NCI-H2107 treated with DMSO at 0.1 percent for 48 hours (cell line): ENCODE measurements at regions not wholly inside any gene's neighbourhood (a gene's known extent, or its start where the extent isn't known, plus 50 kb on each side); places are given as distances from the start of the nearest gene placed in this dataset.

Experiments
- DNase-seq: peaks from one replicate; lab custom pipeline; 2025; ENCODE audit not compliant: unreplicated experiment; lab: John Stamatoyannopoulos, UW

- DNase-seq, result no peak
Measured at GRCh38 chr6:56005426-56005825, 130.0 kb upstream of the BMP5 start.

- DNase-seq, result no peak
Measured at GRCh38 chr6:56004426-56004825, 129.0 kb upstream of the BMP5 start.

GRCh38 chr6:56003616-56004015 lies 128.2 kb upstream of the BMP5 start:
- no peak for DNase-seq

- no peak for DNase-seq
Measured at GRCh38 chr6:56002336-56002735, 126.9 kb upstream of the BMP5 start.

DNA sequence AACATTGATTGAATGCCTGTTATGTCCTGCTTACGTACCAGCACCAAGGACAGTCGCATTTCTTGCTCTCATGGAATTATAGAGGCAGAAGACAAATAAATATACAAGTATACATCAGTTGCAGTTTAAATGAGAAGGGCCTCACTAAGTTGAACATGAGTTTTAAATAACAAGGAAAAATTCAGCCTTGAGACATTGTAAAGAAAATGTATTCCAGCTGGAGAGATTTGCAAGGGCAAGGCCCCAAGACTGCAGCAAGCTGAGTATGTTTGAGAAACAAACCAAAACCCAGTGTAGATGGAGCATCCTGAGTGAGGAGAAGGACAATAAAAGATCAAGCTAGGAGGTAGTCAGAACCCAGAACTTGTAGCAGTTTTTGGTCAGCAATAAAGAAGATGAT lies 123.2 kb upstream of the BMP5 start:
- DNase-seq, result no peak

DNA sequence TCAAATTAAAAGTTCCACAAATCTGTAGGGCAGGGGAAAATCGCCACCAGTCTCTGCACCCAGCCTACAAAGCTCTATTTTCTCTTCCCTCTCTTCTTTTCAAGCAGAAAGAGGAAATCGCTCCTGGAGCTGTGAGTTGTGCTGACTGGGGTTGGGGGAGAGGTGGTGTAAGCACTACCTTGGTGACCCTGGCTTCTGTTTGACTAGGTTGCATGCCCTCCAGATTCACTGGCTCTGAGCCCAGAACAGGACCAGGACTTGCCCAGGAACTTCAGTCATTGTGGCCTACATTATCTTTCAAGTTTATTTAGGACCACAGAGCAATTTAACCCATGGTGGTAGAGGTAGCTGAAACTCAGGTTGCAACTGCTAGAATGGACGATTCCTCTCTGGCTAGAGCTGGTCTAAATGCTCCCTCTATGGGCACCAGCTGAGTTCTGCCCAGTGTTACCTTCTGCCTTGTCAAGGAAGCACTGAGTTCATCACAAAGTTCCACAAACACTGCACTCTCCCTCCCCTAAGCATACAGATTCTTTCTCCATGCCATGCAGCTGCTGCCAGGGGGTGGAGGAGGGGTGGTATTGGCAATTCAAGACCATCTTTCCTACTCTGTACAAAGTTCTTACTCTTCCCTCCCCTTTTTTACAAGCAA lies 122.0 kb upstream of the BMP5 start:
- DNase-seq, result no peak

DNA sequence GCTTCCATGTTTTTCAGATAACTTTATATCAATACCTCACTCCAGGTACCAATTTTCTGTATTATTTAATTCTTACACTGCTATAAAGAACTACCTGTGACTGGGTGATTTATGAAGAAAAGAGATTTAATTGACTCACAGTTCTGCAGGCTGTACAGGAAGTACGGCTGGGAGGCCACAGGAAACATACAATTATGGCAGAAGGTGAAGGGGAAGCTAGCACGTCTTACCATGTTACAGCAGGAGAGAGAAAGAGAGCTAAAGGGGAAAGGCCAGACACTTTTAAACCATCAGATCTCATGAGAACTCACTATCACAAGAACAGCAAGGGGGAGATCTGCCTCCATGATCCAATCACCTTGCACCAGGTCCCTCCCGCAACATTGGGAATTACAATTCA lies 119.1 kb upstream of the BMP5 start:
- DNase-seq, result no peak

GRCh38 chr6:55993418-55993817 lies 118.0 kb upstream of the BMP5 start:
- DNase-seq, result no peak

DNA sequence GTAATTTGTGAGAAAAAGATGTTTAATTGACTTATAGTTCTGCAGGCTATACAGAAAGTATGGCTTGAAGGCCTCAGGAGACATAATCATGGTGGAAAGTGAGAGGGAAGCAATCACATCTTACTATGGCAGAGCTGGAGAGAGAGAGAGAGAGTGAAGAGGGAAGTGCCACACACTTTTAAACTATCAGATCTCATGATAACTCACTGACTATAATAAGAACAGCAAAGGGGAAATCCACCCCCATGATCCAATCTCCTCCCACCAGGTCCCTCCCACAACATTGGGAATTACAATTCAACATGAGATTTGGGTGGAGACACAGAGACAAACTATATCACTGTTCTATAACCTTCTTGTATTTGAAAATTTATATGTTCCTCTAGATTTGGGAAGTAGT lies 117.2 kb upstream of the BMP5 start:
- no peak for DNase-seq

- DNase-seq, result no peak
Measured at GRCh38 chr6:55985309-55985708, 109.9 kb upstream of the BMP5 start.

DNA sequence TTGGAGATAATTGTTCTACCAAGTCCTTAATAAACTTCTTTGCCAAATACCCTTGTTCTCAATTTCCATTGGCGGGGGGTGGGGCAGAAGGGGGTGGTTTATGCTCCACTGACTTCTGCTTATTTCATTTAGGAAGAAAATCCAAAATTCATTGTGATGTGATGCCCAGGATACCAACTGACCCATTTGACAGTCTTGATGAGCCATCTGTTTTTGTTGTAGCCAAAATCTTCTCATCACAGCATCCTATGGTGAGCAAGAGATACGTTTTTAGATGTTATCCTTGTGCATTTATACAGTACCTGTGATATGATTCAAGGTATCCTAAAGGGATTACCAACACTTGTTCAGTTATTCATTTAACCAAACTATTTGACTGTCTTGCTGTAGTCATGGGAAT lies 108.5 kb upstream of the BMP5 start:
- no peak for DNase-seq

DNA sequence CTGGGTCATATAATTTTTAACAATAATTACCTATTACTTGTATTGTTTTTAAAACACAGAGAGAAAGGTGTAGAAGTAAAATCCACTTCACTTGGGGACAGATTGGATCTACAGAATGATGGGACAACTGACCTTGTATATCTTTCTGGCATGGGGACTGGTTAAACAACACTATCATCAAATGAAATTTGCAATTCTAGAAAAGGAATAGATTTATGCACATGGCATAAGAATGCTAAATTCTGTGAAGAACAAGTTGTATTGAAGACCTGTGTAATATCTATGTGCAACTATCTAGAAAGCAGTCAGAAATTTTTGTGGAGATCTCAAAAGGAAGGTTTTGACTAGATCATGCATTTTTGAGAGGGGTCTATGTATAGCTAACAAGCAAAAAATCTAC lies 106.3 kb upstream of the BMP5 start:
- DNase-seq, result no peak

DNA sequence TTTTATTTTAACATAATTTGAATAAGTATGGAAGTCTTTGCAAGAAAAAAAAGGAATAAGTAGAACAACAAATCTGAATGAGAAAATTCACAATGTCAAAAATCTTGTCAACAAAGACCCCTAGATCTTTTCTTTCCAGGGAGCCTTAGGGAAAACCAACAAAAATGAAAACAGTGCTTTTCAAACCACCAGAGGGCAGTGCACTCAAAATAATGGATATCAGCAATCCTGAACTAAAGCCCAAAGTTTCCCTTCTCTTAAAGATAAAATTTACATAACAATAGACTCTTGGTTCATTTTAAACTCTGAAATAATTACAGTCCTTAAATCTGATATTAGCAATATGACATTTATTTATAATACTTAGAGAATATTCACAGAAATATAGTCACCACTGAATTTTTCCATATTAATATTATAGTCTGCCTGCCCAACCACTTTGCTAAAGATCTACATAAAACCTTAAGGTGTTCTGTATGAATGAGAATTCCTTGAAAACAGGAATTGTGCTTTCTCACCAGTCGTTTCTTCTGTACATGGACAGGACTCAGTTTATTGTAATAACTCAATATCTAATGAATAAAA lies 105.3 kb upstream of the BMP5 start:
- peak; percentile 31 for DNase-seq

- DNase-seq, result no peak
Measured at GRCh38 chr6:55979526-55979925, 104.1 kb upstream of the BMP5 start.

GRCh38 chr6:55977959-55978665 lies 102.7 kb upstream of the BMP5 start:
- DNase-seq, result no peak

- no peak for DNase-seq
Measured at GRCh38 chr6:55974688-55975087, 99.3 kb upstream of the BMP5 start.

DNA sequence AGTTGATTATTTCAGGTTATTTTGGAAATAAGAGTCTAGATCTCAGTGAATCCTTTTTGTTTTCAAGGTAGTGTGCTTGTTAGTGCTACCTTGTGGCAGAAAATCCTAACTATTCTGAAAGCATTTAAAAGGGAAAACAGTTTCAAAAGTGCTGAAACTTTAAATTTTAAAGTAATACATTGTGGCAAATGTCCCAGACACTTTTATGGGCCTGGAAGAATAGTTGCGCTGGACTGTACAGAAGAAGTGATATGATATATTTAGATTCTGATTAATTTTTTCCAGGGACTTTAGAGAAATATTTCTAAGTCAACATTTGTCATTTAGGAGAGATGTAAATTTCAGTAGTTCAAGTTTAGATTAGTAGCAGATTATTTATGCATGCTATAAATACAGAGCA lies 96.7 kb upstream of the BMP5 start:
- DNase-seq, result no peak

DNA sequence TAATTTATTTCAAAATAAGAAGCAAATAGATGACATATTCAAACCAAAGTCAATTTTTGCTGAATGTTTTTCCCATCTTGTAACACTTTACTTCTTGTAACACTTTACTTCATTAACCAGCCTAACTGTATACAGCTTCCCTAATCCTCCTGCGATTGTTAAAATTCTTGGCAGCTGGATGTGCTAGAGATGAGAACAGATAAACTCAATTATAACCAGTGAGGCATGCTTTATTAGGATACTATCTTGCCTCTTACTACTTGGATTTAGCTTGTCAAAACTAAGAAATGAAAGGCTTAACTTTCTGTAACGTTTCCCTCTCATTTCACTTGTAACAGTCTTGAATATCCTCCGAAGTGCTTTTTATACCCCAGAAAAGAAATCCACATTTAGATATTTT lies 94.1 kb upstream of the BMP5 start:
- no peak for DNase-seq

GRCh38 chr6:55968926-55969325 lies 93.5 kb upstream of the BMP5 start:
- no peak for DNase-seq

GRCh38 chr6:55964136-55964535 lies 88.7 kb upstream of the BMP5 start:
- no peak for DNase-seq

DNA sequence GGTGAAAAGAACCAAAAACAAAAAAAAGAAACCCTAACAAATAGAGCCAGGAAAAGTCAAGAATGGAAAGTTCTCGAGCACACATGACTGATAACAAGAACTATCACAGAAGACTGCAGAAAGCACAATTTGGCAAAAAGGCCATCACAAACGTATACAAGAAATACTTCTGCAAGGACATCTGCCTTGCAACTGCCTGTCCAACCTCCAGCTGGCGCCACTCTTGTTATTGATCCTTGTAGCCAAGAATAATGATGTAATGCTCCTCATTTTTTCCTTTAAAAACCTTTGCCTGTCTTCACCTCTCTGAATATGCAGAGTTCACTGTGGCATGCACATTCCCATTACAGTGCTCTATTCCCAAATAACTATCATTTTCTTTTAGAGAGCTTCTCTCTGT lies 87.9 kb upstream of the BMP5 start:
- no peak for DNase-seq

DNA sequence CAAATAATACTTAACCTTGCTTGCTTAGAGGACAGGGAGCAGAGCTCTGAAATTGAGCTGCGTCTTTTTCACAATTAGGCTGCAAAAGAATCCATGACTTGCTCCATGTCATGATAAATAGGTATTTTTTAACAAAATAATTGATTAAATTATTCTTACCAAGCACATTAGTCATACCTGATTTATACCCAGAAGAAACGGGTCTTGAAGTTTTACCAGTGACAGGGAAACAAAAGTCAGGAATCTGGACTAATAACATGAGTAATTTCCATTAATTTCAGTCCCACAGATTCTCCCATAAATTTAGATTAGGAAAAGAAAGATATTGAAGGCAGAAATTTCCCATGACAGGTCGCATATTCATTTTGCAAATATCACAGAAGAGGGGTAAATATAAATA lies 85.0 kb upstream of the BMP5 start:
- no peak for DNase-seq

DNA sequence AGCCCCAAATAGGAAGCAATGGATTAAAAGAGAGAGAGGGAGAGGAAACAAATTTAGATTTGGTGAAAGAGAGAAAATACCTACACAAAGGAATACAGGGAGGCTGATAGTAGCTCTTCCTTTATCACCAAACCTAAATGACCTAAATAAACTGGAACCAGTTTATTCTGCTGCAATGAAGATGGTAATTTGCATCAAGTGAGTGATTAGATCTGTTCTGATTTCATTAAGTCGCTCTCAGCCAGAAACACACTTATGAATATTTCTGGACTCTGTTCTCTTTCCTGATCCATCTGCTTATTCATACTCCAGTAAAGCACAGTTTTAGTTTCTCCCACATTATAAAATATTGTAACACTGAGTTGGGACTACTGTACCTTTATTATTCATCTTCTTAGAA lies 83.4 kb upstream of the BMP5 start:
- DNase-seq, result no peak
